ENCODE measurements at regions not wholly inside any gene's neighbourhood (a gene's known extent, or its start where the extent isn't known, plus 50 kb on each side); places are given as distances from the start of the nearest gene placed in this dataset.
"Not testable (repeated sequence)": the region's sequence is repeated elsewhere in the genome, so short reads cannot be mapped to it uniquely, and the experiment has no call there.

DNA sequence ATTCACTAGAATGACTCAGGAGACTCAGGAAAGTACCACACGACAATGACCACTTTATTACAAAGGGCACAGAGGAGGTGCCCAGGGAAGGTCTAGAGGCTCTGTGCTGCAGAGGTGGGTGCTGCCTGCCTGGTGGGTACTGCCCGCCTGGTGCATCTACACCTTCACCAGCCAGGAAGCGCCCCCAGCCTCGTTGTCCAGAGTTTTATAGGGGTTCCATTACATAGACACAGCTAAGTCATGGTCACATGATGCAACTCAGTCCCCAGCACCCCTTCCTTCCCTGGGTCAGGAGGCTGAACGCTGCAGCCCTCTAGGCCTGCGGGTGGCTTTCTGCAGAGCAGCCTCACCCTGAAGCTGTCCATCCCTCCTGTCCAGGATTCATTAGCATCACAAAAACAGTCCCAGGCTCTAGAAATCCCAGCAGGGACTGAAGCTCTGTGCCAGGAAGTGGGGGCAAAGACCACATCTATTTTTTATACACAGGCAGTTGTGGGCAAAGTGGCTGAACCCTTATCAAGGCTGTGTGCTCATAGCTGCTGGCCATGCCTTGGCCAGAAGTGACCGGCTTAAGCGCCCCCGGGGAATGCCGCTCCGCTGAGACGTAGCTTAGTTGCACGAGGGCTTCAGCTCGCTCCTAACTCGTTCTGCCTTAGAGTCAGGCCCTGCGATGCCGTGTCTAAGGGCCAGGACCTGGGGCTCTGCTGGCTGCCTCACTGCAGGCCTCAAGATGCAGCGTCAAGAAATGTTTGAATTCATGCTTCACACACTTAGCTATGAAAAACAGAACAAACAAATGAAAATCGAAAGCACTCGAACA lies 219.0 kb downstream of the GLRX3 start (continued):
- TF ChIP-seq ZNF462 (CRISPR knock-in tag; IDR thresholded peaks at IDR 0.05) = no peak
- TF ChIP-seq, protein P1, sequence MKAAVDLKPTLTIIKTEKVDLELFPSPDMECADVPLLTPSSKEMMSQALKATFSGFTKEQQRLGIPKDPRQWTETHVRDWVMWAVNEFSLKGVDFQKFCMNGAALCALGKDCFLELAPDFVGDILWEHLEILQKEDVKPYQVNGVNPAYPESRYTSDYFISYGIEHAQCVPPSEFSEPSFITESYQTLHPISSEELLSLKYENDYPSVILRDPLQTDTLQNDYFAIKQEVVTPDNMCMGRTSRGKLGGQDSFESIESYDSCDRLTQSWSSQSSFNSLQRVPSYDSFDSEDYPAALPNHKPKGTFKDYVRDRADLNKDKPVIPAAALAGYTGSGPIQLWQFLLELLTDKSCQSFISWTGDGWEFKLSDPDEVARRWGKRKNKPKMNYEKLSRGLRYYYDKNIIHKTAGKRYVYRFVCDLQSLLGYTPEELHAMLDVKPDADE (IDR thresholded peaks at IDR 0.05) = no peak
- no peak for TF ChIP-seq CTCF (conservative IDR thresholded peaks at IDR 0.05; ENCODE audit: low read depth in 2 of 2)
- no peak for TF ChIP-seq EZH2phosphoT487 (IDR thresholded peaks at IDR 0.05; ENCODE audit: unreplicated experiment)
- no peak for TF ChIP-seq ZNF114 (CRISPR knock-in tag; IDR thresholded peaks at IDR 0.05)
- TF ChIP-seq STAT1 (IDR thresholded peaks at IDR 0.05; ENCODE audit: unreplicated experiment) = no peak
- TF ChIP-seq NANOG (IDR thresholded peaks at IDR 0.05; ENCODE audit: borderline replicate concordance) = no peak

GRCh38 chr10:130356429-130356828 lies 220.2 kb downstream of the GLRX3 start:
- ATAC-seq; DNase-seq (ENCODE audit: low spot score); H3K27me3 ChIP-seq (ENCODE audit: insufficient read depth); H3K4me3 Mint-ChIP-seq; H2AFZ ChIP-seq; H3K79me2 ChIP-seq (replicated peaks; ENCODE audit: insufficient read depth); H3K27ac Mint-ChIP-seq; H3K4me3 ChIP-seq; H3F3A ChIP-seq (replicated peaks; ENCODE audit: low read depth); H3K4me1 ChIP-seq (ENCODE audit: insufficient read depth); H3K9me2 ChIP-seq (ENCODE audit: insufficient read depth); H3K36me3 ChIP-seq (ENCODE audit: insufficient read depth); H3K27me3 Mint-ChIP-seq (ENCODE audit: insufficient read depth, low read depth, poor library complexity); H3K4me2 ChIP-seq; H3K27ac ChIP-seq (ENCODE audit: low read depth); H3K4me1 Mint-ChIP-seq; H4K20me1 ChIP-seq (replicated peaks; ENCODE audit: insufficient read depth): not testable (repeated sequence)
- H3K36me3 Mint-ChIP-seq (ENCODE audit: low read depth) = peaks cover 48% of the 10 kb centered on the region
- H3K9me3 Mint-ChIP-seq = peaks cover 98% of the 10 kb centered on the region

Data from GM23338 (cell line).